T47D (cell line): ENCODE measurements at regions not wholly inside any gene's neighbourhood (a gene's known extent, or its start where the extent isn't known, plus 50 kb on each side); places are given as distances from the start of the nearest gene placed in this dataset.
"Not testable (repeated sequence)": the region's sequence is repeated elsewhere in the genome, so short reads cannot be mapped to it uniquely, and the experiment has no call there.

ENCODE experiments used
- DNase-seq, 2 experiments: peaks; one replicate each; pipeline versions ENCODE4 v3.0.0 to v3.0.0-alpha.2; 2011 to 2012; ENCODE audit warnings: low read depth in 1 of 2, low spot score in 1 of 2
- JUND ChIP-seq: IDR thresholded peaks from 2 replicates; pipeline ENCODE4 v1.6.1; 2012; ENCODE audit warnings: low read depth
- in situ Hi-C: cut with HindIII; loops from 2 replicates; pipeline ENCODE4 v1.10.0; 2016; ENCODE audit warnings: low sequenced_read_pairs, low pct_unique_long_range_greater_than_20kb

- in situ Hi-C loops, result no loop called here
- no peak for DNase-seq
- no peak for TF ChIP-seq JUND
Observed at GRCh38 chr13:48583859-48584311, 51.0 kb upstream of the RCBTB2 start.

GRCh38 chr13:48585456-48585840 lies 52.6 kb upstream of the RCBTB2 start:
- no peak for TF ChIP-seq JUND
- in situ Hi-C loops, result no loop called here
- DNase-seq, result peak in 1 of 2 experiments; percentile 36

- DNase-seq, result no peak
- in situ Hi-C loops, result no loop called here
- TF ChIP-seq JUND, result no peak
Observed at GRCh38 chr13:48586591-48587103, 53.8 kb upstream of the RCBTB2 start.

- no peak for TF ChIP-seq JUND
- in situ Hi-C loops, result no loop called here
Observed at GRCh38 chr13:48588120-48588519, 55.2 kb upstream of the RCBTB2 start.

GRCh38 chr13:48590141-48590901 lies 57.4 kb upstream of the RCBTB2 start:
- no peak for DNase-seq
- no peak for TF ChIP-seq JUND
- in situ Hi-C loops, result no loop called here

More at GRCh38 chr13:48588120-48588519, 55.2 kb upstream of the RCBTB2 start:
- DNase-seq, result no peak

GRCh38 chr13:48591124-48591872 lies 58.4 kb upstream of the RCBTB2 start:
- in situ Hi-C loops, DNase-seq: not testable (repeated sequence)

GRCh38 chr13:48591889-48592687 lies 59.2 kb upstream of the RCBTB2 start:
- no peak for DNase-seq
- in situ Hi-C loops, result no loop called here
- TF ChIP-seq JUND, result no peak

- no peak for DNase-seq
- no peak for TF ChIP-seq JUND
- in situ Hi-C loops, result no loop called here
Observed at GRCh38 chr13:48592688-48593049, 59.8 kb upstream of the RCBTB2 start.

GRCh38 chr13:48593536-48593935 lies 60.2 kb upstream of the CYSLTR2 start:
- TF ChIP-seq JUND, result no peak
- DNase-seq, result no peak
- in situ Hi-C loops, result no loop called here

GRCh38 chr13:48594096-48594815 lies 59.5 kb upstream of the CYSLTR2 start:
- no peak for TF ChIP-seq JUND
- DNase-seq, result no peak
- in situ Hi-C loops, result no loop called here

GRCh38 chr13:48595431-48596429 lies 58.0 kb upstream of the CYSLTR2 start:
- peak; percentile 16 to 79 for DNase-seq
- TF ChIP-seq JUND, result no peak
- in situ Hi-C loops, result no loop called here
